Kidney (tissue), 13 donors: ENCODE measurements at regions not wholly inside any gene's neighbourhood (a gene's known extent, or its start where the extent isn't known, plus 50 kb on each side); places are given as distances from the start of the nearest gene placed in this dataset.

Experiments
- DNase-seq, 5 donors: peaks; one replicate each; pipeline ENCODE4 v3.0.0-alpha.2; 2013 to 2020
- FAIRE-seq: peaks from 2 replicates; lab custom pipeline; 2012; peaks lifted over from hg19 to GRCh38; lab: Jason Lieb, UNC
- H3K27ac ChIP-seq, 2 donors: one replicate each; pipeline ENCODE4 v1.7.0; 2013; ENCODE audit warnings: low read depth in 2 of 2, low read length in 2 of 2, inconsistent platforms in 1 of 2
- H3K27me3 ChIP-seq: one replicate; pipeline ENCODE4 v1.7.1; 2013; ENCODE audit warnings: low read length, inconsistent platforms; ENCODE audit not compliant: control insufficient read depth, insufficient read depth
- H3K36me3 ChIP-seq, 3 donors: one replicate each; pipeline versions ENCODE4 v1.7.0 to v1.7.1; 2013; ENCODE audit warnings: low read length in 3 of 3, control low read depth in 1 of 3, inconsistent platforms in 1 of 3; ENCODE audit not compliant: insufficient read depth in 3 of 3, control insufficient read depth in 2 of 3
- H3K4me1 ChIP-seq, 3 donors: one replicate each; pipeline versions ENCODE4 v1.7.0 to v1.7.1; 2013; ENCODE audit warnings: low read length in 3 of 3, inconsistent platforms in 1 of 3, low read depth in 1 of 3; ENCODE audit not compliant: control insufficient read depth in 2 of 3, insufficient read depth in 2 of 3
- H3K4me3 ChIP-seq, 3 donors: one replicate each; pipeline versions ENCODE4 v1.7.0 to v1.8.1; 2013; ENCODE audit warnings: low read length in 3 of 3, control low read depth in 1 of 3, inconsistent platforms in 1 of 3
- H3K9ac ChIP-seq, 3 donors: one replicate each; pipeline versions ENCODE4 v1.7.0 to v1.7.1; 2013; ENCODE audit warnings: low read length in 3 of 3, control low read depth in 1 of 3, inconsistent platforms in 1 of 3
- H3K9me3 ChIP-seq, 3 donors: one replicate each; pipeline versions ENCODE4 v1.7.0 to v1.7.1; 2013; ENCODE audit warnings: low read length in 3 of 3, control low read depth in 1 of 3, inconsistent platforms in 1 of 3; ENCODE audit not compliant: control insufficient read depth in 2 of 3, insufficient read depth in 1 of 3
- intact Hi-C: fragments of 100-400 bp; cut with DNase I; formaldehyde crosslinking; loops from one replicate; pipeline ENCODE4 v1.11.1; 2022
- TF ChIP-seq, protein P1 (sequence below): IDR thresholded peaks from 3 replicates; pipeline ENCODE4 v1.5.1; 2012; ENCODE audit warnings: mild to moderate bottlenecking, moderate library complexity, borderline replicate concordance; ENCODE audit not compliant: insufficient read depth; ENCODE audit errors: extremely low read depth
- donor health status: control.
- donor health status: control.
- donor health status: control.
- donor health status: control.
- donor health status: control.
- donor health status: DM: yes; HTN: yes; CAD: no.
- donor health status: Normal renal cell carcinoma (clear cell type).

GRCh38 chr13:31045286-31046081, 113.0 kb downstream of the TEX26 start:
- DNase-seq (peak in 1 of 5 donors; percentile 92), FAIRE-seq (no peak)
- TF ChIP-seq, protein P1, sequence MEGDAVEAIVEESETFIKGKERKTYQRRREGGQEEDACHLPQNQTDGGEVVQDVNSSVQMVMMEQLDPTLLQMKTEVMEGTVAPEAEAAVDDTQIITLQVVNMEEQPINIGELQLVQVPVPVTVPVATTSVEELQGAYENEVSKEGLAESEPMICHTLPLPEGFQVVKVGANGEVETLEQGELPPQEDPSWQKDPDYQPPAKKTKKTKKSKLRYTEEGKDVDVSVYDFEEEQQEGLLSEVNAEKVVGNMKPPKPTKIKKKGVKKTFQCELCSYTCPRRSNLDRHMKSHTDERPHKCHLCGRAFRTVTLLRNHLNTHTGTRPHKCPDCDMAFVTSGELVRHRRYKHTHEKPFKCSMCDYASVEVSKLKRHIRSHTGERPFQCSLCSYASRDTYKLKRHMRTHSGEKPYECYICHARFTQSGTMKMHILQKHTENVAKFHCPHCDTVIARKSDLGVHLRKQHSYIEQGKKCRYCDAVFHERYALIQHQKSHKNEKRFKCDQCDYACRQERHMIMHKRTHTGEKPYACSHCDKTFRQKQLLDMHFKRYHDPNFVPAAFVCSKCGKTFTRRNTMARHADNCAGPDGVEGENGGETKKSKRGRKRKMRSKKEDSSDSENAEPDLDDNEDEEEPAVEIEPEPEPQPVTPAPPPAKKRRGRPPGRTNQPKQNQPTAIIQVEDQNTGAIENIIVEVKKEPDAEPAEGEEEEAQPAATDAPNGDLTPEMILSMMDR, result no peak
- Histone ChIP-seq H3K36me3 (no peaks in the 10 kb centered on the region), H3K4me1 (peaks cover 0 to 8% (median 0%) of the 10 kb centered on the region in 3 donors), H3K27me3 (no peaks in the 10 kb centered on the region), H3K9me3 (no peaks in the 10 kb centered on the region), H3K27ac (peak overlapping the region; percentile 33 to 63), H3K4me3 (no peak overlapping the region), H3K9ac (no peak overlapping the region)
- intact Hi-C loops, result no loop called here

DNA sequence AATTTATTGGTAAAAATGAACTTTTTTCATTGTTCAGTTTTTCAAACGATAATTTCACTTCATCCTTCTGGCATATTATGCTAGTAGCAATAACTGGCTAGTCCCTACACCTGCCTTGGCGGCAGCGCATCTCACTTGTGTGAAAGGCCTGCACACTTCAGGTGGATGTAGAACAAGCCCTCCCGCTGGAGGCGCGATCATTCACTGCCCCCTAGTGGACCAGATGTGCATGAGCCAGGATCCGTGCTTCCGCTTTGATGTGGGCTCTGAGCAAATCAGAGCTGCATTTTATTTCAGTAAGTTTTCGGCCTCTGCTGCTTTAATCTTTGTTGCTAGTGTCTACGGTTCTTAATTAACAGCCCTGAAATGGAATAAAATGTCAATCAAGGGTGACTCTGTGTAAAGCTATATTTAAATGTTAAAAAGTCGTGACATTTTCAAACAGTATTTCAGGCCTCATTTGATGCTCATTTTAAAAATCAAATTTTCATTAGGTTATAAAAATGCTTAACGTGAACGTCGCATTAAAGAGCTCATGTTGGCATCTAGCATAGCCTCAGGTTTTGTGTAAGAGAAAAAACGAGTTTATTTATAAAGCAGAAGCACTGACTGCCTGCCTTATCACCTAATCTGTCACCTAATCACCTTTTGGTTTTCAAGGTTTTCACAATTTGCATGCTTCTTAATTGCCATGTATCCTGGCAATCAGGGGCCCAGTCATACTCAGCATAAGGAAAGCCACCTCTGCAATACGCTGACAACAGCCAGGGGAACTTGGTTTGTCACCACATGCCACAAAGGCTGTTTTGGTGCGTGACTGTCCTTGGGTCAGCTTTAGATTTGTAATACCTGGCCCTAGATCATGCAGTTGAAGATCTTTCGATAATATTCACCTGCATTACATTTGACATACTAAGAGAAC, 112.2 kb downstream of the TEX26 start:
- peak; percentile 25 for FAIRE-seq
- peak overlapping the region in 1 of 2 donors; percentile 33 for H3K27ac ChIP-seq

GRCh38 chr13:31043957-31044356, 111.5 kb downstream of the TEX26 start:
- intact Hi-C loops, result no loop called here
- Histone ChIP-seq H3K4me1 (peaks cover 0 to 8% (median 0%) of the 10 kb centered on the region in 3 donors), H3K36me3 (no peaks in the 10 kb centered on the region), H3K9ac (no peak overlapping the region), H3K9me3 (no peaks in the 10 kb centered on the region), H3K27ac (no peak overlapping the region), H3K27me3 (no peaks in the 10 kb centered on the region), H3K4me3 (no peak overlapping the region)
- FAIRE-seq (no peak), DNase-seq (no peak)
- TF ChIP-seq, protein P1, result no peak

More for the DNA sequence above, 112.2 kb downstream of the TEX26 start:
- H3K4me1 ChIP-seq, result peaks cover 0 to 8% (median 0%) of the 10 kb centered on the region in 3 donors
- TF ChIP-seq, protein P1, result peak; percentile 93
- H3K9ac ChIP-seq, result no peak overlapping the region
- intact Hi-C loops, result no loop called here
- DNase-seq, result peak; percentile 88 to 91 (median 89)
- H3K27me3 ChIP-seq, result no peaks in the 10 kb centered on the region
- no peak overlapping the region for H3K4me3 ChIP-seq
- H3K36me3 ChIP-seq, result no peaks in the 10 kb centered on the region
- no peaks in the 10 kb centered on the region for H3K9me3 ChIP-seq
